ENCODE measurements at regions not wholly inside any gene's neighbourhood (a gene's known extent, or its start where the extent isn't known, plus 50 kb on each side); places are given as distances from the start of the nearest gene placed in this dataset.

DNA sequence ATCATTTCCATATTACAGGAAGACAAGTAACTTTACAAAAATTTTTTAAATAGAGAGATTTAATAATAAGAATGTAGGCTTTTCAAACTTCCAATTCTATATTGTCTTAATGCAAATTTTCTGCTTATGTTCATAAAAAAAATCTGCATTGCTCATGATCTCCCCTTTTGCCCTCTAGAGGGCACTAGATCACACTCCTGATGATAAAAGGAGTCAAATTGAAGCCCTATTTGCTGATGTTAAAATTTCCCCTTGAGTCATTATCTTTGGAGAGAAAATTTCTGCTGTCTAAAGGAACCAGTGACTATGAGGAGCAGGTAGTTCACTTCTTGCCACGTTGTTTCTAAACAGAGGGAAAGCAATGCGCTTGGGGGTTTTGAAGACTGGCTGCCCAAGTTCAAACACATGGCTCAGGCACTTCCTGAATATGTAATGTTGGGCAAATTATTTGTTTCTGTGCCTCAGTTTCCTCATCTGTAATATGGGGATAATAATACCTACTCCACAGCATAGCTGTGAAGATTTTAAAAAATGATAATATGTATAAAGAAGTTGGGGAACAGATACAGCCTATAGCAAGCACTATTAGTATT is 874.2 kb downstream of the TFAP2A start:
- TF ChIP-seq, protein P1, sequence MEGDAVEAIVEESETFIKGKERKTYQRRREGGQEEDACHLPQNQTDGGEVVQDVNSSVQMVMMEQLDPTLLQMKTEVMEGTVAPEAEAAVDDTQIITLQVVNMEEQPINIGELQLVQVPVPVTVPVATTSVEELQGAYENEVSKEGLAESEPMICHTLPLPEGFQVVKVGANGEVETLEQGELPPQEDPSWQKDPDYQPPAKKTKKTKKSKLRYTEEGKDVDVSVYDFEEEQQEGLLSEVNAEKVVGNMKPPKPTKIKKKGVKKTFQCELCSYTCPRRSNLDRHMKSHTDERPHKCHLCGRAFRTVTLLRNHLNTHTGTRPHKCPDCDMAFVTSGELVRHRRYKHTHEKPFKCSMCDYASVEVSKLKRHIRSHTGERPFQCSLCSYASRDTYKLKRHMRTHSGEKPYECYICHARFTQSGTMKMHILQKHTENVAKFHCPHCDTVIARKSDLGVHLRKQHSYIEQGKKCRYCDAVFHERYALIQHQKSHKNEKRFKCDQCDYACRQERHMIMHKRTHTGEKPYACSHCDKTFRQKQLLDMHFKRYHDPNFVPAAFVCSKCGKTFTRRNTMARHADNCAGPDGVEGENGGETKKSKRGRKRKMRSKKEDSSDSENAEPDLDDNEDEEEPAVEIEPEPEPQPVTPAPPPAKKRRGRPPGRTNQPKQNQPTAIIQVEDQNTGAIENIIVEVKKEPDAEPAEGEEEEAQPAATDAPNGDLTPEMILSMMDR (IDR thresholded peaks at IDR 0.05; ENCODE audit: low read depth, low read length, missing control alignments): peak; percentile 65
- in situ Hi-C loops (cut with HindIII; ENCODE audit: low sequenced_read_pairs): no loop called here
- no peak for DNase-seq (ENCODE audit: low read depth)
- no peak overlapping the region for H3K4me3 ChIP-seq (ENCODE audit: low read depth, low read length)

- no peak for DNase-seq (ENCODE audit: low read depth)
- in situ Hi-C loops (cut with HindIII; ENCODE audit: low sequenced_read_pairs): no loop called here
- TF ChIP-seq, protein P1 (IDR thresholded peaks at IDR 0.05; ENCODE audit: low read depth, low read length, missing control alignments): no peak
- no peak overlapping the region for H3K4me3 ChIP-seq (ENCODE audit: low read depth, low read length)
Observed at GRCh38 chr6:9540126-9540525, 874.7 kb downstream of the TFAP2A start.

DNA sequence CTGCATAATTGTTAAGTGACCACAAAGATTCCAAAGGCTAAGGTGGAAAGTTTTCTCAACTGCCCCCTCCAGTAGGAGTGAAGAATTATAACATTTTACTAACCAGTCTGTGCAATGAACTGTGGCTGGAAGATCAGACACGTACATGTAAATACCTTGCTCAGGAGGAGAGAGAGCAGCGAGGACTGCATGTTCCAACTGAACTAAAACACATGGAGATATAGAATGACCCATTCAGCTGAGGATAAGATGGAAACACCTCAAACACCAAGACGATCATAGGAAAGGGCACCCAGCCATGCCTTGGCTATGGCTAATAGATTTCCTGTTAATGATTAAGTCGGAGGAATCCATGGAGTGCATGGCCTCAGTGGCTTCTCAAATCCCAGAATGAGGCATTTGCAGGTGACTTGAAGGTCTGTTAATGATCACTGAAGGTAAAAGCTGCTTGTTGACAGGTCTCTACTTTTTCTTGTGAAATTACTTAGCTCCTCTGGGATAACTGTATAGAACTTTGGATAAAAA is 875.6 kb downstream of the TFAP2A start:
- in situ Hi-C loops (cut with HindIII; ENCODE audit: low sequenced_read_pairs): no loop called here
- DNase-seq (ENCODE audit: low read depth): no peak
- TF ChIP-seq, protein P1 (IDR thresholded peaks at IDR 0.05; ENCODE audit: low read depth, low read length, missing control alignments): no peak
- no peak overlapping the region for H3K4me3 ChIP-seq (ENCODE audit: low read depth, low read length)

- in situ Hi-C loops (cut with HindIII; ENCODE audit: low sequenced_read_pairs): no loop called here
- DNase-seq (ENCODE audit: low read depth): no peak
- H3K4me3 ChIP-seq (ENCODE audit: low read depth, low read length): no peak overlapping the region
- TF ChIP-seq, protein P1 (IDR thresholded peaks at IDR 0.05; ENCODE audit: low read depth, low read length, missing control alignments): no peak
Observed at GRCh38 chr6:9537381-9537780, 877.5 kb downstream of the TFAP2A start.

DNA sequence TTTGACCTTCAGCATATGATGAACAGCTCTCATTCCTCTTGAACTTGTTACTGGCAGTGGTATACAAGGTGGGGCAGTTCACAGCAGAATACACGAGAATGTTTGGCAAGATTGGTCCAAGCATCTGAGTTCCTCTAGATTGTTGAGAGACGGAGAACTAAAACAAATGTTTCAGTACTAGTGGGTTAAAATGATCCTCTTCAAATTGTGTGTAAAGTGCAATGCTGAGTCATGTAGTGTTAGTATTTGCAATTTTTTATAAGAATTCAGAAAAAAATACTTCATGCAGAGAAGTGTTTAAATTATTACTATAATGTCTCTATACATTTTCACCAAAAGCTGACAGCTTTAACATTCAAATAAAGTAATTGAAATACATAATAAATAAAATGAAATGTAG is 879.8 kb downstream of the TFAP2A start:
- TF ChIP-seq, protein P1 (IDR thresholded peaks at IDR 0.05; ENCODE audit: low read depth, low read length, missing control alignments): no peak
- DNase-seq (ENCODE audit: low read depth): no peak
- in situ Hi-C loops (cut with HindIII; ENCODE audit: low sequenced_read_pairs): no loop called here
- no peak overlapping the region for H3K4me3 ChIP-seq (ENCODE audit: low read depth, low read length)

- TF ChIP-seq, protein P1 (IDR thresholded peaks at IDR 0.05; ENCODE audit: low read depth, low read length, missing control alignments): no peak
- no peak overlapping the region for H3K4me3 ChIP-seq (ENCODE audit: low read depth, low read length)
- in situ Hi-C loops (cut with HindIII; ENCODE audit: low sequenced_read_pairs): no loop called here
- DNase-seq (ENCODE audit: low read depth): no peak
Observed at GRCh38 chr6:9532621-9533557, 882.0 kb downstream of the TFAP2A start.
